GM23248 (cell line): ENCODE measurements at regions not wholly inside any gene's neighbourhood (a gene's known extent, or its start where the extent isn't known, plus 50 kb on each side); places are given as distances from the start of the nearest gene placed in this dataset.

Experiments used
- DNase-seq: peaks from one replicate; pipeline ENCODE4 v3.0.0-alpha.2; 2015
- H2AFZ ChIP-seq: fragments of 200-600 bp; sonication (generic); 2 replicates; pipeline ENCODE4 v1.6.1; 2016; ENCODE audit warnings: antibody characterized with exemption
- H3F3A ChIP-seq: fragments of 200-600 bp; sonication (generic); 2 replicates; pipeline ENCODE4 v1.6.1; 2016; ENCODE audit warnings: mild to moderate bottlenecking, antibody characterized with exemption, mixed run types; ENCODE audit not compliant: insufficient read depth
- H3K27ac ChIP-seq: fragments of 200-600 bp; sonication (generic); 2 replicates; pipeline ENCODE4 v1.5.1; 2016; ENCODE audit warnings: mild to moderate bottlenecking
- H3K27me3 ChIP-seq: fragments of 200-600 bp; sonication (generic); replicated peaks from 2 replicates; pipeline ENCODE4 v1.6.1; 2016; ENCODE audit warnings: mild to moderate bottlenecking; ENCODE audit not compliant: insufficient read depth
- H3K36me3 ChIP-seq: fragments of 200-600 bp; sonication (generic); 2 replicates; pipeline ENCODE4 v1.6.1; 2016; ENCODE audit warnings: low read depth, mild to moderate bottlenecking
- H3K4me1 ChIP-seq: fragments of 200-600 bp; sonication (generic); 2 replicates; pipeline ENCODE4 v1.6.1; 2016; ENCODE audit warnings: mild to moderate bottlenecking; ENCODE audit not compliant: insufficient read depth
- H3K4me2 ChIP-seq: fragments of 200-600 bp; sonication (generic); one replicate; pipeline ENCODE4 v1.6.1; 2016; ENCODE audit warnings: mild to moderate bottlenecking; ENCODE audit not compliant: unreplicated experiment
- H3K4me3 ChIP-seq: fragments of 200-600 bp; sonication (generic); 2 replicates; pipeline ENCODE4 v1.5.1; 2016; ENCODE audit warnings: mild to moderate bottlenecking
- H3K79me2 ChIP-seq: fragments of 200-600 bp; sonication (generic); 2 replicates; pipeline ENCODE4 v1.6.1; 2016; ENCODE audit warnings: mild to moderate bottlenecking; ENCODE audit not compliant: insufficient read depth
- H3K9ac ChIP-seq: fragments of 200-600 bp; sonication (generic); 2 replicates; pipeline ENCODE4 v1.6.1; 2016; ENCODE audit warnings: mild to moderate bottlenecking
- H3K9me2 ChIP-seq: fragments of 200-600 bp; sonication (generic); 2 replicates; pipeline ENCODE4 v1.6.1; 2016; ENCODE audit warnings: mixed run types, mild to moderate bottlenecking, moderate library complexity; ENCODE audit not compliant: insufficient read depth
- H3K9me3 ChIP-seq: fragments of 200-600 bp; sonication (generic); one replicate; pipeline ENCODE4 v1.6.1; 2017; ENCODE audit warnings: low read depth
- H4K20me1 ChIP-seq: fragments of 200-600 bp; sonication (generic); 2 replicates; pipeline ENCODE4 v1.6.0; 2016; ENCODE audit not compliant: insufficient read depth
- EZH2 ChIP-seq: fragments of 200-600 bp; sonication (generic); IDR thresholded peaks from 2 replicates; pipeline ENCODE4 v1.6.1; 2018; ENCODE audit warnings: antibody characterized with exemption, mild to moderate bottlenecking; ENCODE audit not compliant: insufficient read depth, poor library complexity, severe bottlenecking
- EZH2phosphoT487 ChIP-seq: fragments of 200-600 bp; sonication (generic); IDR thresholded peaks from 2 replicates; pipeline ENCODE4 v1.6.1; 2018; ENCODE audit warnings: antibody characterized with exemption, moderate library complexity, mild to moderate bottlenecking, low read depth; ENCODE audit not compliant: insufficient read depth
- WGBS, 2 experiments: methylation state at CpG; one replicate each; pipeline ENCODE4 v1.1.6; 2015 to 2017; ENCODE audit warnings: low lambda C conversion rate in 2 of 2, low coverage in 1 of 2; ENCODE audit errors: missing lambda C conversion rate in 2 of 2; 5-methylcytosine and 5-hydroxymethylcytosine counted together
- in situ Hi-C: fragments of 300-500 bp; cut with MboI; formaldehyde crosslinking; loops from 2 replicates; pipeline ENCODE4 v1.15.0; 2020

- TF ChIP-seq EZH2 (no peak), EZH2phosphoT487 (no peak)
- H3K27me3 ChIP-seq, result no peaks in the 10 kb centered on the region
- no peak overlapping the region for H3K9ac ChIP-seq
- no peaks in the 10 kb centered on the region for H3K9me3 ChIP-seq
- H3K27ac ChIP-seq, result no peak overlapping the region
- no peaks in the 10 kb centered on the region for H4K20me1 ChIP-seq
- no peaks in the 10 kb centered on the region for H3K9me2 ChIP-seq
- in situ Hi-C loops, result no loop called here
- no peaks in the 10 kb centered on the region for H3F3A ChIP-seq
- no peaks in the 10 kb centered on the region for H3K79me2 ChIP-seq
- no peak overlapping the region for H3K4me3 ChIP-seq
- no peaks in the 10 kb centered on the region; the same call in 1 of the 2 replicates for H3K36me3 ChIP-seq
- no peaks in the 10 kb centered on the region for H3K4me1 ChIP-seq
- DNase-seq, result no peak
- no peak overlapping the region for H3K4me2 ChIP-seq
- WGBS, 2 experiments, result 51 to 60% methylated on average over 2 of the region's 2 CpGs
- no peak overlapping the region for H2AFZ ChIP-seq
These were observed 739.3 kb downstream of the ADGRL2 start for GRCh38 chr1:82540006-82540405.

GRCh38 chr1:82538876-82539275 lies 738.1 kb downstream of the ADGRL2 start:
- H3F3A ChIP-seq, result no peaks in the 10 kb centered on the region
- H3K4me2 ChIP-seq, result no peak overlapping the region
- DNase-seq, result peak; percentile 27
- in situ Hi-C loops, result no loop called here
- no peaks in the 10 kb centered on the region for H3K79me2 ChIP-seq
- no peak overlapping the region for H3K27ac ChIP-seq
- TF ChIP-seq EZH2 (no peak), EZH2phosphoT487 (no peak)
- no peaks in the 10 kb centered on the region for H4K20me1 ChIP-seq
- H3K9ac ChIP-seq, result no peak overlapping the region
- H3K9me2 ChIP-seq, result no peaks in the 10 kb centered on the region
- H3K27me3 ChIP-seq, result no peaks in the 10 kb centered on the region
- no peak overlapping the region for H3K4me3 ChIP-seq
- H3K4me1 ChIP-seq, result no peaks in the 10 kb centered on the region
- no peaks in the 10 kb centered on the region for H3K9me3 ChIP-seq
- H2AFZ ChIP-seq, result no peak overlapping the region
- no peaks in the 10 kb centered on the region; the same call in 1 of the 2 replicates for H3K36me3 ChIP-seq

DNA sequence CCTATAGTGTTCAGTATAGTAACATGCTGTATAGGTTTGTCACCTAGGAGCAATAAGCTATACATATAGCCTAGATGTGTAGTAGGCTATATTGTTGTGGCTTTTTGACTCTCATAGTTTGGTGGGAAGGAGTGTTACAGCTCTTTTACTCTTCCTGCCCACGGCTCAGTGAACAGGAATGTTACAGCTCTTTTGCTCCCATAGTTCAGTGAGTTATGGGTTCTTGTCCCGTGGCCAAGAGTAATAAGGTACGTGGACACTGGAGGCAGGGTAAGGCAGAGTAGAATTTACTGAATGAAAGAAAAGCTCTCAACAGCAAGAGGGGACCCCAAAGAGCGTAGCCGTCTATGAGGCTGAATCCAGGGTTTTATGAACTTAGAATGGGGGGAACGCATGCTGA lies 734.3 kb downstream of the ADGRL2 start:
- no peak for TF ChIP-seq EZH2
- no peak for TF ChIP-seq EZH2phosphoT487
- H3K9me3 ChIP-seq, result no peaks in the 10 kb centered on the region
- H3K9ac ChIP-seq, result no peak overlapping the region
- in situ Hi-C loops, result no loop called here
- H3K4me1 ChIP-seq, result no peaks in the 10 kb centered on the region
- H4K20me1 ChIP-seq, result no peaks in the 10 kb centered on the region
- no peaks in the 10 kb centered on the region for H3K36me3 ChIP-seq
- H3K27ac ChIP-seq, result no peak overlapping the region
- WGBS, 2 experiments, result 61 to 62% methylated on average over 6 of the region's 6 CpGs
- H3K27me3 ChIP-seq, result no peaks in the 10 kb centered on the region
- DNase-seq, result no peak
- no peak overlapping the region for H3K4me2 ChIP-seq
- H3K9me2 ChIP-seq, result no peaks in the 10 kb centered on the region
- H2AFZ ChIP-seq, result no peak overlapping the region
- H3K4me3 ChIP-seq, result no peak overlapping the region
- H3K79me2 ChIP-seq, result no peaks in the 10 kb centered on the region
- no peaks in the 10 kb centered on the region for H3F3A ChIP-seq

- Histone ChIP-seq H3K9me3 (no peaks in the 10 kb centered on the region), H3K27ac (no peak overlapping the region), H3F3A (no peaks in the 10 kb centered on the region), H2AFZ (no peak overlapping the region), H3K4me3 (no peak overlapping the region), H3K9me2 (no peaks in the 10 kb centered on the region), H3K9ac (no peak overlapping the region), H4K20me1 (no peaks in the 10 kb centered on the region), H3K79me2 (no peaks in the 10 kb centered on the region), H3K36me3 (no peaks in the 10 kb centered on the region), H3K27me3 (no peaks in the 10 kb centered on the region), H3K4me1 (no peaks in the 10 kb centered on the region), H3K4me2 (no peak overlapping the region)
- TF ChIP-seq EZH2phosphoT487 (no peak), EZH2 (no peak)
- DNase-seq, result no peak
- in situ Hi-C loops, result no loop called here
These were observed 724.6 kb downstream of the ADGRL2 start for GRCh38 chr1:82525378-82525777.

- Histone ChIP-seq H3K4me1 (no peaks in the 10 kb centered on the region), H2AFZ (no peak overlapping the region), H3K4me2 (no peak overlapping the region), H4K20me1 (no peaks in the 10 kb centered on the region), H3K36me3 (no peaks in the 10 kb centered on the region), H3K27me3 (no peaks in the 10 kb centered on the region), H3F3A (no peaks in the 10 kb centered on the region), H3K4me3 (no peak overlapping the region), H3K27ac (no peak overlapping the region), H3K9me2 (no peaks in the 10 kb centered on the region), H3K79me2 (no peaks in the 10 kb centered on the region), H3K9ac (no peak overlapping the region), H3K9me3 (no peaks in the 10 kb centered on the region)
- WGBS, 2 experiments, result 0 to 4% methylated on average over 1 of the region's 1 CpG
- in situ Hi-C loops, result no loop called here
- no peak for DNase-seq
- TF ChIP-seq EZH2phosphoT487 (no peak), EZH2 (no peak)
These were observed 719.9 kb downstream of the ADGRL2 start for GRCh38 chr1:82520611-82521010.
